Stimulated activated CD4-positive, alpha-beta T cell treated with anti-CD3 and anti-CD28 coated beads, Interleukin-12 subunit alpha, Interleukin-12 subunit beta, amount 100 ng/mL, for 24 hours (primary cell): ENCODE measurements at regions not wholly inside any gene's neighbourhood (a gene's known extent, or its start where the extent isn't known, plus 50 kb on each side); places are given as distances from the start of the nearest gene placed in this dataset.

Experiments used
- DNase-seq, 2 experiments: peaks; one replicate each; pipeline ENCODE4 v3.0.0-alpha.2; 2020; ENCODE audit warnings: low read depth in 2 of 2

DNA sequence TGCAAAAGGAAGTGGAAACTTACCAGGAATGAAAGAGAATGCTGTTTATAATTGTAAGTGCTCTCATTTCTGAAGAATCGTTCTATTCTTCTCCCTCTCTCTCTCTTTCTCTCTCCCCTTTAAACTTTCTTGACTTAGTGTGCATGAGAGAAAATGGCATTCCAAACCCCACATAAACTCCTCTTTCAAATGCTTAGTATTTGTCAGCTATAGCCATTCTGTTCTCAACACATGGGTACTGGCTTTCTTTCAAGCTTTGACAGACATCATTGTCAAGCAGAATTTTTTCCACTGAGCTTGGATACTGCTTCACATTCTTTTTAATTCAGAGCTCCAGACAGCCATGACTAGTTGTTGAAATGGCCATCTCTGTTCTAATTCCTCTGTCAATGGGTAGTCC lies 51.1 kb upstream of the PREP start:
- no peak for DNase-seq

DNA sequence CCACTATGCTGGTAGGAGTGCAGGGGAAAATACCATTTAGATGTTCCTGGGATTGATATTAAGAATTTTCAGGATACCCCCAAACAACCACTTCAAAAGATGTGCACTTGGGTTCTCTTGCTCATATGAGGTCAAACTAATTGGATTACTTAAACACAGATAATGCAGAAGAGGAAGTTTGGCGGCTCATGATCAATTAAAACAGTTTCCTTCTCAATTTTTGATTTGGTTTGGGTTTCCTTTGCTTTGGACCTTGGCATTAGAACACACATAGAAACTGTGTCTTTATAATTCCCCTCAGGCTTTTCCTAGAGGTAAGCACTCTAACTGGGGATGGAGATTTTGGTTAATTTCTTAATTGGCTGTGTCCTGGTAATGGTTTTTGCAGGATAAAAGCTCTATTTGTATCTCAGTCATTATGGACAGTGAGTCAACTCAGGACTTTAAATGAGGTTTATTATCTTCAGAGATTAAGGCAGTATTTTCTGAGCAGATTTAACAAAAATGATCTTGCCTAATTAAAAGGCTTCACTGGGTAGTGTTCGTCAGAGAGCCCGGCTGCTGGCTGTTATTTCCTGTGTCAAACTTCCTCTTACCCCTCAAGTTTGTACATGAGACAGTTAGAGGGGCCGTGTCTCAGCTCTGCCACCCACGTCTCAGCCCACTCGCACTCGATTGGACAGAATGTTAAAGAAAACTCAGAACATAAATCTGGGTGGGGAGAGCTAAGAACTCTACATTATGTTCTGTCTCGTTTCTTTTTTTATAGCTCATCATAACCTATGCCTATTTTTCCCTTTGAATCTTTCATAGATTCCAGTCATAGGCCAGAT lies 50.3 kb upstream of the PREP start:
- no peak for DNase-seq
